Endothelial cell of umbilical vein (primary cell): ENCODE measurements at regions not wholly inside any gene's neighbourhood (a gene's known extent, or its start where the extent isn't known, plus 50 kb on each side); places are given as distances from the start of the nearest gene placed in this dataset.

ENCODE experiments used
- CTCF ChIP-seq, 2 donors: IDR thresholded peaks; 1 replicate in 1 of 2; 2 replicates in 1 of 2; pipeline ENCODE4 v1.5.1; 2011; ENCODE audit warnings: low read length in 2 of 2, mild to moderate bottlenecking in 2 of 2, moderate library complexity in 2 of 2, control low read depth in 1 of 2, inconsistent platforms in 1 of 2, low read depth in 1 of 2; ENCODE audit not compliant: insufficient read depth in 1 of 2; ENCODE audit errors: extremely low read depth in 1 of 2
- EZH2 ChIP-seq: IDR thresholded peaks from 2 replicates; pipeline ENCODE4 v1.6.1; 2012; ENCODE audit warnings: borderline replicate concordance, low read depth, mild to moderate bottlenecking, moderate library complexity, low read length, inconsistent platforms; ENCODE audit not compliant: severe bottlenecking
- FOS ChIP-seq: IDR thresholded peaks from 2 replicates; pipeline ENCODE4 v1.6.1; 2011; ENCODE audit warnings: mild to moderate bottlenecking, low read length, moderate library complexity, borderline replicate concordance; ENCODE audit not compliant: insufficient read depth
- GATA2 ChIP-seq: IDR thresholded peaks from 2 replicates; pipeline ENCODE4 v1.7.0; 2011; ENCODE audit warnings: low read depth, mild to moderate bottlenecking, moderate library complexity, mixed read lengths, low read length; ENCODE audit not compliant: insufficient read length, insufficient read depth
- JUN ChIP-seq: IDR thresholded peaks from 2 replicates; pipeline ENCODE4 v1.6.1; 2011; ENCODE audit warnings: borderline replicate concordance, low read depth; ENCODE audit not compliant: insufficient read length, insufficient read depth
- POLR2A ChIP-seq: IDR thresholded peaks from 2 replicates; pipeline ENCODE4 v1.6.1; 2012; ENCODE audit warnings: low read depth, mild to moderate bottlenecking, control low read depth, low read length
- POLR2AphosphoS5 ChIP-seq: IDR thresholded peaks from 2 replicates; pipeline ENCODE4 v1.6.1; 2012; ENCODE audit warnings: low read depth, mild to moderate bottlenecking, control low read depth, low read length, moderate library complexity; ENCODE audit not compliant: insufficient read depth
- TF ChIP-seq, protein P1 (sequence below): IDR thresholded peaks from 2 replicates; pipeline ENCODE4 v1.6.1; 2011; ENCODE audit not compliant: insufficient read depth, insufficient read length

GRCh38 chr2:33967103-33967502 lies 368.0 kb upstream of the FAM98A start:
- TF ChIP-seq GATA2 (no peak), POLR2AphosphoS5 (no peak), CTCF (IDR thresholded peaks at IDR 0.05; ENCODE audit: extremely low read depth in 1 of 2, insufficient read depth in 1 of 2, low read depth in 1 of 2, low read length in 2 of 2) (no peak), EZH2 (no peak), JUN (no peak), POLR2A (no peak), FOS (no peak)
- TF ChIP-seq, protein P1, sequence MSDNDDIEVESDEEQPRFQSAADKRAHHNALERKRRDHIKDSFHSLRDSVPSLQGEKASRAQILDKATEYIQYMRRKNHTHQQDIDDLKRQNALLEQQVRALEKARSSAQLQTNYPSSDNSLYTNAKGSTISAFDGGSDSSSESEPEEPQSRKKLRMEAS, result no peak
